Rectal smooth muscle tissue (tissue), 1 donor: ENCODE measurements at regions not wholly inside any gene's neighbourhood (a gene's known extent, or its start where the extent isn't known, plus 50 kb on each side); places are given as distances from the start of the nearest gene placed in this dataset.

Source experiments
- H3K27ac ChIP-seq: one replicate; pipeline ENCODE4 v1.7.0; 2013; ENCODE audit warnings: low read depth, low read length, inconsistent platforms
- H3K27me3 ChIP-seq: one replicate; pipeline ENCODE4 v1.7.0; 2013; ENCODE audit warnings: low read length; ENCODE audit not compliant: control insufficient read depth, insufficient read depth
- H3K36me3 ChIP-seq: one replicate; pipeline ENCODE4 v1.7.0; 2013; ENCODE audit warnings: low read length; ENCODE audit not compliant: control insufficient read depth, insufficient read depth
- H3K4me1 ChIP-seq: one replicate; pipeline ENCODE4 v1.7.0; 2013; ENCODE audit warnings: low read length; ENCODE audit not compliant: control insufficient read depth, insufficient read depth
- H3K4me3 ChIP-seq: one replicate; pipeline ENCODE4 v1.7.0; 2013; ENCODE audit warnings: low read length
- H3K9ac ChIP-seq: one replicate; pipeline ENCODE4 v1.7.0; 2013; ENCODE audit warnings: low read length

- Histone ChIP-seq H3K27ac (no peak overlapping the region), H3K36me3 (no peaks in the 10 kb centered on the region), H3K4me1 (no peaks in the 10 kb centered on the region), H3K4me3 (no peak overlapping the region), H3K27me3 (no peaks in the 10 kb centered on the region), H3K9ac (no peak overlapping the region)
These were observed 802.5 kb upstream of the EEF2KMT start for GRCh38 chr16:5900046-5900445.

GRCh38 chr16:5895976-5896375 is 798.4 kb upstream of the EEF2KMT start:
- no peak overlapping the region for H3K9ac ChIP-seq
- H3K4me3 ChIP-seq: no peak overlapping the region
- H3K36me3 ChIP-seq: no peaks in the 10 kb centered on the region
- no peaks in the 10 kb centered on the region for H3K27me3 ChIP-seq
- H3K27ac ChIP-seq: no peak overlapping the region
- H3K4me1 ChIP-seq: no peaks in the 10 kb centered on the region

GRCh38 chr16:5895137-5895536 is 797.5 kb upstream of the EEF2KMT start:
- no peaks in the 10 kb centered on the region for H3K27me3 ChIP-seq
- H3K9ac ChIP-seq: no peak overlapping the region
- H3K36me3 ChIP-seq: no peaks in the 10 kb centered on the region
- H3K27ac ChIP-seq: no peak overlapping the region
- H3K4me3 ChIP-seq: no peak overlapping the region
- H3K4me1 ChIP-seq: no peaks in the 10 kb centered on the region

GRCh38 chr16:5891296-5891695 is 793.7 kb upstream of the EEF2KMT start:
- Histone ChIP-seq H3K4me3 (no peak overlapping the region), H3K9ac (no peak overlapping the region), H3K36me3 (no peaks in the 10 kb centered on the region), H3K4me1 (no peaks in the 10 kb centered on the region), H3K27me3 (no peaks in the 10 kb centered on the region), H3K27ac (no peak overlapping the region)

GRCh38 chr16:5885521-5885920 is 787.9 kb upstream of the EEF2KMT start:
- H3K4me3 ChIP-seq: no peak overlapping the region
- no peaks in the 10 kb centered on the region for H3K4me1 ChIP-seq
- no peak overlapping the region for H3K9ac ChIP-seq
- no peak overlapping the region for H3K27ac ChIP-seq
- no peaks in the 10 kb centered on the region for H3K27me3 ChIP-seq
- no peaks in the 10 kb centered on the region for H3K36me3 ChIP-seq

GRCh38 chr16:5884996-5885395 is 787.4 kb upstream of the EEF2KMT start:
- Histone ChIP-seq H3K27me3 (no peaks in the 10 kb centered on the region), H3K36me3 (no peaks in the 10 kb centered on the region), H3K4me1 (no peaks in the 10 kb centered on the region), H3K9ac (no peak overlapping the region), H3K27ac (no peak overlapping the region), H3K4me3 (no peak overlapping the region)

GRCh38 chr16:5884339-5884738 is 786.7 kb upstream of the EEF2KMT start:
- H3K4me3 ChIP-seq: no peak overlapping the region
- no peaks in the 10 kb centered on the region for H3K27me3 ChIP-seq
- no peak overlapping the region for H3K27ac ChIP-seq
- H3K36me3 ChIP-seq: no peaks in the 10 kb centered on the region
- no peak overlapping the region for H3K9ac ChIP-seq
- H3K4me1 ChIP-seq: no peaks in the 10 kb centered on the region

GRCh38 chr16:5882087-5882640 is 784.6 kb upstream of the EEF2KMT start:
- Histone ChIP-seq H3K36me3 (no peaks in the 10 kb centered on the region), H3K4me3 (no peak overlapping the region), H3K27ac (no peak overlapping the region), H3K4me1 (no peaks in the 10 kb centered on the region), H3K27me3 (no peaks in the 10 kb centered on the region), H3K9ac (no peak overlapping the region)

- no peaks in the 10 kb centered on the region for H3K27me3 ChIP-seq
- H3K36me3 ChIP-seq: no peaks in the 10 kb centered on the region
- H3K4me1 ChIP-seq: no peaks in the 10 kb centered on the region
- no peak overlapping the region for H3K4me3 ChIP-seq
- no peak overlapping the region for H3K27ac ChIP-seq
- H3K9ac ChIP-seq: no peak overlapping the region
These were observed 777.8 kb upstream of the EEF2KMT start for GRCh38 chr16:5875416-5875815.

GRCh38 chr16:5874899-5875298 is 777.3 kb upstream of the EEF2KMT start:
- H3K9ac ChIP-seq: no peak overlapping the region

GRCh38 chr16:5873221-5873620 is 775.6 kb upstream of the EEF2KMT start:
- no peaks in the 10 kb centered on the region for H3K36me3 ChIP-seq
- no peaks in the 10 kb centered on the region for H3K27me3 ChIP-seq

More at GRCh38 chr16:5874899-5875298, 777.3 kb upstream of the EEF2KMT start:
- no peak overlapping the region for H3K27ac ChIP-seq
- H3K36me3 ChIP-seq: no peaks in the 10 kb centered on the region
- H3K27me3 ChIP-seq: no peaks in the 10 kb centered on the region
- H3K4me1 ChIP-seq: no peaks in the 10 kb centered on the region
- no peak overlapping the region for H3K4me3 ChIP-seq

GRCh38 chr16:5870886-5871691 is 773.5 kb upstream of the EEF2KMT start:
- no peaks in the 10 kb centered on the region for H3K4me1 ChIP-seq
- H3K9ac ChIP-seq: no peak overlapping the region
- no peak overlapping the region for H3K27ac ChIP-seq
- no peak overlapping the region for H3K4me3 ChIP-seq
- H3K27me3 ChIP-seq: no peaks in the 10 kb centered on the region
- no peaks in the 10 kb centered on the region for H3K36me3 ChIP-seq

More at GRCh38 chr16:5873221-5873620, 775.6 kb upstream of the EEF2KMT start:
- Histone ChIP-seq H3K4me1 (no peaks in the 10 kb centered on the region), H3K4me3 (no peak overlapping the region), H3K27ac (no peak overlapping the region), H3K9ac (no peak overlapping the region)

GRCh38 chr16:5867250-5867649 is 769.7 kb upstream of the EEF2KMT start:
- no peaks in the 10 kb centered on the region for H3K27me3 ChIP-seq
- H3K27ac ChIP-seq: no peak overlapping the region
- H3K4me1 ChIP-seq: no peaks in the 10 kb centered on the region
- no peak overlapping the region for H3K4me3 ChIP-seq
- H3K36me3 ChIP-seq: no peaks in the 10 kb centered on the region
- H3K9ac ChIP-seq: no peak overlapping the region
